GM12878 (cell line): ENCODE measurements at regions not wholly inside any gene's neighbourhood (a gene's known extent, or its start where the extent isn't known, plus 50 kb on each side); places are given as distances from the start of the nearest gene placed in this dataset.

Experiments
- ATAC-seq: fragments of 200-7000 bp; cut with Tn5 transposase; 3 replicates; pipeline ENCODE4 v1.9.1; 2020; ENCODE audit warnings: mild to moderate bottlenecking, moderate library complexity
- BruUV-seq: library from RNA; stranded (reverse); fragments of 400-500 nt; replicated peaks from 2 replicates; lab custom pipeline; 2021; lab: Mats Ljungman, UMichigan
- CTCF ChIA-PET: fragments of 300-600 bp; sonication (Branson Sonifier 250); formaldehyde crosslinking; extraction: SDS; loops from one replicate; lab custom pipeline; 2021; ENCODE audit warnings: inconsistent platforms; lab: Yijun Ruan, JAX
- POLR2A ChIA-PET: fragments of 350-600 bp; formaldehyde crosslinking; extraction: SDS; loops from one replicate; lab custom pipeline; 2021; ENCODE audit warnings: inconsistent platforms; lab: Charles Lee
- RAD21 ChIA-PET: fragments of 300-600 bp; sonication (Branson Sonifier 250); formaldehyde crosslinking; loops from one replicate; lab custom pipeline; 2023; ENCODE audit warnings: antibody characterized with exemption; ENCODE audit not compliant: unreplicated experiment; lab: Charles Lee
- SMC1A ChIA-PET: fragments of 300-600 bp; sonication (Branson Sonifier 250); formaldehyde crosslinking; loops from one replicate; lab custom pipeline; 2023; ENCODE audit not compliant: unreplicated experiment, uncharacterized antibody; lab: Charles Lee
- DNase-seq: peaks from one replicate; pipeline ENCODE4 v3.0.0-alpha.2; 2011; ENCODE audit warnings: low read depth, low spot score
- FAIRE-seq: peaks from 3 replicates; lab custom pipeline; 2011; peaks lifted over from hg19 to GRCh38; lab: Jason Lieb, UNC
- H2AFZ ChIP-seq: 2 replicates; pipeline ENCODE4 v1.6.0; 2011; ENCODE audit warnings: low read depth, low read length, control low read depth; ENCODE audit not compliant: control insufficient read depth
- H3K27ac ChIP-seq: 2 replicates; pipeline ENCODE4 v1.5.1; 2011; ENCODE audit warnings: control low read depth; ENCODE audit not compliant: control insufficient read depth, insufficient read depth
- H3K27me3 ChIP-seq, 2 experiments: replicated peaks in 1 of 2; 2 replicates each; pipeline versions ENCODE4 v1.6.0 to v1.6.1; 2011; ENCODE audit warnings: low read length in 1 of 2; ENCODE audit not compliant: control insufficient read depth in 2 of 2, insufficient read depth in 2 of 2
- H3K36me3 ChIP-seq, 2 experiments: 2 replicates each; pipeline ENCODE4 v1.5.1; 2011; ENCODE audit warnings: low read length in 1 of 2; ENCODE audit not compliant: control insufficient read depth in 2 of 2, insufficient read depth in 2 of 2
- H3K4me1 ChIP-seq: 2 replicates; pipeline ENCODE4 v1.6.1; 2011; ENCODE audit warnings: mild to moderate bottlenecking, low read length, moderate library complexity, mixed read lengths; ENCODE audit not compliant: control insufficient read depth, insufficient read depth
- H3K4me2 ChIP-seq: 2 replicates; pipeline ENCODE4 v1.6.0; 2011; ENCODE audit warnings: control low read depth; ENCODE audit not compliant: control insufficient read depth, insufficient read depth
- H3K4me3 ChIP-seq: fragments of 200-600 bp; sonication (generic); 2 replicates; pipeline ENCODE4 v1.5.1; 2016
- H3K79me2 ChIP-seq: 2 replicates; pipeline ENCODE4 v1.6.0; 2011; ENCODE audit warnings: low read length; ENCODE audit not compliant: control insufficient read depth, insufficient read depth
- H3K9ac ChIP-seq: 2 replicates; pipeline ENCODE4 v1.8.0; 2011; ENCODE audit warnings: low read length, control low read depth, mixed read lengths; ENCODE audit not compliant: control insufficient read depth, insufficient read depth
- H3K9me3 ChIP-seq: replicated peaks from 3 replicates; pipeline ENCODE4 v1.5.1; 2011; ENCODE audit warnings: mild to moderate bottlenecking, low read length; ENCODE audit not compliant: control insufficient read depth, insufficient read depth
- H4K20me1 ChIP-seq: 2 replicates; pipeline ENCODE4 v1.6.0; 2011; ENCODE audit not compliant: control insufficient read depth, insufficient read depth
- BCL3 ChIP-seq: IDR thresholded peaks from 2 replicates; pipeline ENCODE4 v1.6.1; 2011; ENCODE audit warnings: borderline replicate concordance, low read depth, mild to moderate bottlenecking, moderate library complexity, low read length; ENCODE audit not compliant: insufficient read depth, poor library complexity, severe bottlenecking
- BRCA1 ChIP-seq: IDR thresholded peaks from 2 replicates; pipeline ENCODE4 v1.6.1; 2011; ENCODE audit warnings: low read depth, low read length, improper control_type of control experiment
- CHD2 ChIP-seq: IDR thresholded peaks from 2 replicates; pipeline ENCODE4 v1.6.1; 2011; ENCODE audit warnings: low read depth, low read length, improper control_type of control experiment, borderline replicate concordance
- CUX1 ChIP-seq: IDR thresholded peaks from 2 replicates; pipeline ENCODE4 v1.6.1; 2012; ENCODE audit warnings: improper control_type of control experiment, low read depth, low read length; ENCODE audit not compliant: insufficient replicate concordance
- RAD51 ChIP-seq: fragments of 450-650 bp; IDR thresholded peaks from 2 replicates; pipeline ENCODE4 v1.6.1; 2016; ENCODE audit warnings: moderate library complexity, mild to moderate bottlenecking, inconsistent platforms
- TCF12 ChIP-seq: IDR thresholded peaks from 2 replicates; pipeline ENCODE4 v1.6.1; 2011; ENCODE audit warnings: low read depth, mild to moderate bottlenecking, low read length
- ZNF24 ChIP-seq: fragments of 450-650 bp; IDR thresholded peaks from 2 replicates; pipeline ENCODE4 v1.6.1; 2017; ENCODE audit warnings: antibody characterized with exemption, mild to moderate bottlenecking
- ZNF592 ChIP-seq: fragments of 450-650 bp; IDR thresholded peaks from 2 replicates; pipeline ENCODE4 v1.6.1; 2017; ENCODE audit warnings: mild to moderate bottlenecking, moderate library complexity
- WGBS: methylation state at CpG from one replicate; pipeline ENCODE4 v1.1.6; 2016; ENCODE audit warnings: low lambda C conversion rate; ENCODE audit not compliant: insufficient replicate concordance, insufficient coverage; ENCODE audit errors: missing lambda C conversion rate; 5-methylcytosine and 5-hydroxymethylcytosine counted together
- in situ Hi-C: fragments of 300-500 bp; cut with MboI; formaldehyde crosslinking; loops from 9 replicates; pipeline ENCODE4 v1.14.3; 2018; ENCODE audit warnings: mixed read lengths
- intact Hi-C: fragments of 100-400 bp; cut with micrococcal nuclease; formaldehyde crosslinking; loops from one replicate; pipeline ENCODE4 v1.14.2; 2022; ENCODE audit not compliant: unreplicated experiment

- CTCF ChIA-PET: no interaction called here
- FAIRE-seq: no peak
- H3K36me3 ChIP-seq: no peaks in the 10 kb centered on the region
Measured at GRCh38 chr9:129310666-129311350, 132.7 kb upstream of the IER5L start.

More at GRCh38 chr9:129310666-129311350, 132.7 kb upstream of the IER5L start:
- no TSS peak for BruUV-seq
- Histone ChIP-seq H3K9ac (no peak overlapping the region), H3K79me2 (no peaks in the 10 kb centered on the region), H3K27me3 (peaks cover 0 to 3% of the 10 kb centered on the region in 2 experiments; a peak in 2 of 4 replicates), H4K20me1 (no peaks in the 10 kb centered on the region), H2AFZ (no peak overlapping the region), H3K4me3 (no peak overlapping the region), H3K27ac (no peak overlapping the region), H3K4me2 (no peak overlapping the region), H3K9me3 (no peaks in the 10 kb centered on the region; the same call in 2 of the 3 replicates), H3K4me1 (no peaks in the 10 kb centered on the region)
- in situ Hi-C loops: no loop called here
- TF ChIP-seq CUX1 (no peak), ZNF592 (no peak), ZNF24 (no peak), CHD2 (no peak), BRCA1 (no peak), BCL3 (no peak), RAD51 (no peak), TCF12 (no peak)
- ChIA-PET RAD21 (no interaction called here), SMC1A (interaction anchor here (1.8 kb wide), 1 partner anchor 10 kb away, joined by 4 read pairs; no protein-coding TSS in a partner anchor), POLR2A (interaction anchor here (0.5 kb wide), 1 partner anchor 130 kb away, joined by 3 read pairs; no protein-coding TSS in a partner anchor)
- ATAC-seq (no peak), DNase-seq (no peak)
- intact Hi-C loops: no loop called here
- WGBS: 42% methylated on average over 7 of the region's 7 CpGs
